Kidney glomerular epithelial cell (primary cell): ENCODE measurements at regions not wholly inside any gene's neighbourhood (a gene's known extent, or its start where the extent isn't known, plus 50 kb on each side); places are given as distances from the start of the nearest gene placed in this dataset.

ENCODE experiments used
- DNase-seq: peaks from one replicate; lab custom pipeline; 2025; lab: John Stamatoyannopoulos, UW

GRCh38 chr13:61030445-61030844, 385.2 kb downstream of the PCDH20 start:
- no peak for DNase-seq

GRCh38 chr13:61029064-61029463, 386.6 kb downstream of the PCDH20 start:
- DNase-seq = no peak

- DNase-seq = no peak
Measured at GRCh38 chr13:61024046-61024445, 391.6 kb downstream of the PCDH20 start.

- no peak for DNase-seq
Measured at GRCh38 chr13:61021838-61022237, 393.8 kb downstream of the PCDH20 start.

- DNase-seq = no peak
Measured at GRCh38 chr13:61013796-61014195, 401.9 kb downstream of the PCDH20 start.

- DNase-seq = no peak
Measured at GRCh38 chr13:61010358-61010757, 405.3 kb downstream of the PCDH20 start.

- DNase-seq = no peak
Measured at GRCh38 chr13:61002686-61003085, 413.0 kb downstream of the PCDH20 start.

GRCh38 chr13:60990032-60990733, 425.5 kb downstream of the PCDH20 start:
- no peak for DNase-seq

GRCh38 chr13:60986301-60986700, 429.3 kb downstream of the PCDH20 start:
- no peak for DNase-seq

GRCh38 chr13:60981407-60981806, 434.2 kb downstream of the PCDH20 start:
- no peak for DNase-seq

GRCh38 chr13:60976367-60976766, 439.3 kb downstream of the PCDH20 start:
- DNase-seq = no peak

GRCh38 chr13:60974296-60974695, 441.4 kb downstream of the PCDH20 start:
- no peak for DNase-seq

- no peak for DNase-seq
Measured at GRCh38 chr13:60973529-60973928, 442.1 kb downstream of the PCDH20 start.

- DNase-seq = no peak
Measured at GRCh38 chr13:60970736-60971135, 444.9 kb downstream of the PCDH20 start.

- DNase-seq = no peak
Measured at GRCh38 chr13:60969656-60970055, 446.0 kb downstream of the PCDH20 start.

- DNase-seq = no peak
Measured at GRCh38 chr13:60959427-60959826, 456.2 kb downstream of the PCDH20 start.

GRCh38 chr13:60957816-60958215, 457.8 kb downstream of the PCDH20 start:
- DNase-seq = no peak

GRCh38 chr13:60945396-60945795, 470.3 kb downstream of the PCDH20 start:
- no peak for DNase-seq

- no peak for DNase-seq
Measured at GRCh38 chr13:60944863-60945262, 470.8 kb downstream of the PCDH20 start.

- DNase-seq = no peak
Measured at GRCh38 chr13:60944016-60944415, 471.6 kb downstream of the PCDH20 start.

- no peak for DNase-seq
Measured at GRCh38 chr13:60936281-60936680, 479.4 kb downstream of the PCDH20 start.

- DNase-seq = no peak
Measured at GRCh38 chr13:60933638-60934037, 482.0 kb downstream of the PCDH20 start.

GRCh38 chr13:60931858-60932546, 483.6 kb downstream of the PCDH20 start:
- no peak for DNase-seq

- no peak for DNase-seq
Measured at GRCh38 chr13:60925686-60926085, 490.0 kb downstream of the PCDH20 start.
